ENCODE measurements at regions not wholly inside any gene's neighbourhood (a gene's known extent, or its start where the extent isn't known, plus 50 kb on each side); places are given as distances from the start of the nearest gene placed in this dataset.
"Not testable (repeated sequence)": the region's sequence is repeated elsewhere in the genome, so short reads cannot be mapped to it uniquely, and the experiment has no call there.

DNA sequence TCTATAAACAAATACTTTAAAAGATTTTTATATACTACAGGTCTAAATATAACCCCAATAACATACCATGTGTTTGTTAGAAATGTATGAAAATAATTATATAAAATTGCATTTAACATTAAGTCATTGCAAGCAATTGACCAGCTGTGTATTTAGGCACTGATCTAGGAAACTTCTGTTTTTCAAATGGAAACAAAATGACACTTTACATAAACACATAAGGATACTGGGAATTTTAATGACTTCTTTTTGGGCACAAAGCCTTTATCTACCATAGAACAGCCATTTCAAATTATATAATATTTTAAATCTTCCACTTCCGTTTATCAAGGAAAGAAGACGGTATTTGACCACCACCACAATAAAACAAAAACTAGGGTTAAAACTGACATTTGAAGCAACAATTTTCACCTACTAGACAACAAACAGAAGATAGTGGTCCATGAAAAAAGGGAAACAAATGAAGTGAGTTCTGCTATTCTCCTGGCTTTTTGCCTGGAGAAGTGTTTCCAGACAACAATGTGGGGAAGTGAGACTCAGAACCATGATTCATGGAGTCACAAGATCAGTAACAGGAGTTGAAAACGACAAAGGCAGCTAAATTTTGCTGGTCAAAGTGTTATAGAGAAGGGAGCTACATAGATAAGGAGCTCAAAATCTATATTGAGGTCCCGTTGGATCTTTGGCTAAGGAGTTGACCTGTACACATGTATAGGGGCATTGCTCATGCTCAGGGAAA lies 475.1 kb downstream of the TRHDE start:
- 35 to 38% methylated on average over 4 of the region's 4 CpGs for WGBS, 2 donors
- TF ChIP-seq, protein P1, sequence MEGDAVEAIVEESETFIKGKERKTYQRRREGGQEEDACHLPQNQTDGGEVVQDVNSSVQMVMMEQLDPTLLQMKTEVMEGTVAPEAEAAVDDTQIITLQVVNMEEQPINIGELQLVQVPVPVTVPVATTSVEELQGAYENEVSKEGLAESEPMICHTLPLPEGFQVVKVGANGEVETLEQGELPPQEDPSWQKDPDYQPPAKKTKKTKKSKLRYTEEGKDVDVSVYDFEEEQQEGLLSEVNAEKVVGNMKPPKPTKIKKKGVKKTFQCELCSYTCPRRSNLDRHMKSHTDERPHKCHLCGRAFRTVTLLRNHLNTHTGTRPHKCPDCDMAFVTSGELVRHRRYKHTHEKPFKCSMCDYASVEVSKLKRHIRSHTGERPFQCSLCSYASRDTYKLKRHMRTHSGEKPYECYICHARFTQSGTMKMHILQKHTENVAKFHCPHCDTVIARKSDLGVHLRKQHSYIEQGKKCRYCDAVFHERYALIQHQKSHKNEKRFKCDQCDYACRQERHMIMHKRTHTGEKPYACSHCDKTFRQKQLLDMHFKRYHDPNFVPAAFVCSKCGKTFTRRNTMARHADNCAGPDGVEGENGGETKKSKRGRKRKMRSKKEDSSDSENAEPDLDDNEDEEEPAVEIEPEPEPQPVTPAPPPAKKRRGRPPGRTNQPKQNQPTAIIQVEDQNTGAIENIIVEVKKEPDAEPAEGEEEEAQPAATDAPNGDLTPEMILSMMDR (IDR thresholded peaks at IDR 0.05; ENCODE audit: control extremely low read depth, extremely low read depth) = no peak
- DNase-seq (peak; percentile 45 to 83 (median 82)), ATAC-seq (ENCODE audit: insufficient read depth, low FRiP score) (no peak)
- no peaks in the 10 kb centered on the region for H3K36me3 ChIP-seq (ENCODE audit: control insufficient read depth in 4 of 4, insufficient read depth in 4 of 4, low read length in 4 of 4)
- peaks cover 0 to under 1% (median 0%) of the 10 kb centered on the region in 3 donors for H3K27me3 ChIP-seq (ENCODE audit: control insufficient read depth in 3 of 3, insufficient read depth in 3 of 3, low read length in 2 of 3)
- no peak overlapping the region for H3K27ac ChIP-seq (ENCODE audit: low read depth in 1 of 2, low read length in 1 of 2)
- no peak overlapping the region for H3K9ac ChIP-seq (ENCODE audit: insufficient read depth in 1 of 2, low read length in 2 of 2)
- H3K9me3 ChIP-seq (ENCODE audit: control insufficient read depth in 4 of 4, insufficient read depth in 3 of 4, low read length in 3 of 4) = peaks cover 0 to 7% (median 0%) of the 10 kb centered on the region in 4 donors
- H3K4me3 ChIP-seq = no peak overlapping the region
- H3K4me1 ChIP-seq (ENCODE audit: control insufficient read depth in 5 of 5, insufficient read depth in 5 of 5, low read length in 5 of 5) = no peaks in the 10 kb centered on the region

DNA sequence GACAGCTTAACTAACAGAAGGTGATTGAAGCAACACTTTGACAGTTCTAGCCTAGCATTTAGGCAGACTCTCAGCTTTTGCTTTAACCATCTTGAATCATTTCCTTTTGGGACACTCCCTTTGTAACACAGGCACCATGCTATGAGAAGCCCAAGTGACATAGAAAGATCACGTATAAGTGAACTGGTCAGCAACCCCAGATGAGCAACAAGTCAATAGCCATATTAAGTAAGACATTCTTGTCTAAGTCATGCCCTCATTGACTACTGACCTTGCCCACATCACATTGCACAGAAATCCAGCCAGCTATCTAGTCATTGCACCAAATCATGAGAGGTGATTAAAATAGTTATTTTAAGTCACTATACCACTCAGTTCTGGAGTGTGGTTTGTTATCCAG lies 476.8 kb downstream of the TRHDE start:
- 76 to 91% methylated on average over 1 of the region's 1 CpG for WGBS, 2 donors

DNA sequence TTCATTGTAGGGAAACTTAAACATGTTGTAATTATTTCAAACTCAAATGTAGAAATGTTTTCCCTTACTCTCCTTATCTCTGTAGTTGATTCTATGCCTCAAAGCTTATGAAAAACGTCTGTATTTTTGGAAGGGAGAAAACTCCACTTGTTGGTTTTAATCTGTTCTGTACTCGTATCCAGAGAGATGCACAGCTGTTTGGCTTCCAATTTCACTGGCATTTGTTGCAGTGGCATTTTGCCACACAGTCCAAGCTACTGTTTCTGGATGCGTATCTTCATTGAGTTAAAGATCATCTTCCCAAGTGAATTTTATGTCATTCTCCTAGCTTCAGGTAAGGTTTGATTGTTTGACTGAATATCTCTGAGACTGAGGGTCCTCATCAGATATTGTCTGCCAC lies 481.4 kb downstream of the TRHDE start:
- H3K4me3 ChIP-seq = no peak overlapping the region
- no peaks in the 10 kb centered on the region for H3K36me3 ChIP-seq (ENCODE audit: control insufficient read depth in 4 of 4, insufficient read depth in 4 of 4, low read length in 4 of 4)
- ATAC-seq (ENCODE audit: insufficient read depth, low FRiP score) = no peak
- peaks cover 0 to 2% (median 0%) of the 10 kb centered on the region in 3 donors for H3K27me3 ChIP-seq (ENCODE audit: control insufficient read depth in 3 of 3, insufficient read depth in 3 of 3, low read length in 2 of 3)
- TF ChIP-seq, protein P1 (IDR thresholded peaks at IDR 0.05; ENCODE audit: control extremely low read depth, extremely low read depth) = no peak
- DNase-seq = peak in 2 of 3 donors; percentile 39 to 42
- WGBS, 2 donors = 61 to 76% methylated on average over 3 of the region's 3 CpGs
- no peaks in the 10 kb centered on the region for H3K4me1 ChIP-seq (ENCODE audit: control insufficient read depth in 5 of 5, insufficient read depth in 5 of 5, low read length in 5 of 5)
- H3K27ac ChIP-seq (ENCODE audit: low read depth in 1 of 2, low read length in 1 of 2) = no peak overlapping the region
- H3K9me3 ChIP-seq (ENCODE audit: control insufficient read depth in 4 of 4, insufficient read depth in 3 of 4, low read length in 3 of 4) = peaks cover 0 to 8% (median 1%) of the 10 kb centered on the region in 4 donors
- H3K9ac ChIP-seq (ENCODE audit: insufficient read depth in 1 of 2, low read length in 2 of 2) = no peak overlapping the region

More for the DNA sequence above, 476.8 kb downstream of the TRHDE start:
- H3K4me1 ChIP-seq (ENCODE audit: control insufficient read depth in 5 of 5, insufficient read depth in 5 of 5, low read length in 5 of 5) = no peaks in the 10 kb centered on the region
- ATAC-seq (ENCODE audit: insufficient read depth, low FRiP score) = no peak
- TF ChIP-seq, protein P1 (IDR thresholded peaks at IDR 0.05; ENCODE audit: control extremely low read depth, extremely low read depth) = no peak
- H3K27me3 ChIP-seq (ENCODE audit: control insufficient read depth in 3 of 3, insufficient read depth in 3 of 3, low read length in 2 of 3) = peaks cover 0 to 2% (median 0%) of the 10 kb centered on the region in 3 donors
- H3K9ac ChIP-seq (ENCODE audit: insufficient read depth in 1 of 2, low read length in 2 of 2) = no peak overlapping the region
- no peaks in the 10 kb centered on the region for H3K9me3 ChIP-seq (ENCODE audit: control insufficient read depth in 4 of 4, insufficient read depth in 3 of 4, low read length in 3 of 4)
- H3K36me3 ChIP-seq (ENCODE audit: control insufficient read depth in 4 of 4, insufficient read depth in 4 of 4, low read length in 4 of 4) = no peaks in the 10 kb centered on the region
- no peak overlapping the region for H3K4me3 ChIP-seq
- H3K27ac ChIP-seq (ENCODE audit: low read depth in 1 of 2, low read length in 1 of 2) = no peak overlapping the region
- DNase-seq = no peak

DNA sequence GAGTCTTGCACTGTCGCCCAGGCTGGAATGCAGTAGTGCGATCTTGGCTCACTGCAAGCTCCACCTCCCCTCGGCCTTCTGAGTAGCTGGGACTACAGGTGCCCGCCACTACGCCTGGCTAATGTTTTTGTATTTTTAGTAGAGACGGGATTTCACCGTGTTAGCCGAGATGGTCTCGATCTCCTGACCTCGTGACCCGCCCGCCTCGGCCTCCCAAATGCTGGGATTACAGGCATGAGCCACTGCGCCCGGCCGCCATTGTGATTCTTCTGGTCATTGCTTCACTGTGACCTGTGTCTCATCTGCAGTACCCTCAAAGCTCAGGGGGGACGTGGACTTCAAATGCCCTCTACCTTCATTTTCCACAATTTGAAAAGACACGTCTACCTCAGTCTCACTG lies 481.9 kb downstream of the TRHDE start:
- H3K36me3 ChIP-seq (ENCODE audit: control insufficient read depth in 4 of 4, insufficient read depth in 4 of 4, low read length in 4 of 4); ATAC-seq (ENCODE audit: insufficient read depth, low FRiP score); DNase-seq; H3K4me1 ChIP-seq (ENCODE audit: control insufficient read depth in 5 of 5, insufficient read depth in 5 of 5, low read length in 5 of 5); H3K9ac ChIP-seq (ENCODE audit: insufficient read depth in 1 of 2, low read length in 2 of 2); H3K9me3 ChIP-seq (ENCODE audit: control insufficient read depth in 4 of 4, insufficient read depth in 3 of 4, low read length in 3 of 4); H3K27ac ChIP-seq (ENCODE audit: low read depth in 1 of 2, low read length in 1 of 2); H3K27me3 ChIP-seq (ENCODE audit: control insufficient read depth in 3 of 3, insufficient read depth in 3 of 3, low read length in 2 of 3); H3K4me3 ChIP-seq: not testable (repeated sequence)
- WGBS, 2 donors = 94% methylated on average over 18 of the region's 18 CpGs
